ENCODE measurements at regions not wholly inside any gene's neighbourhood (a gene's known extent, or its start where the extent isn't known, plus 50 kb on each side); places are given as distances from the start of the nearest gene placed in this dataset.

DNA sequence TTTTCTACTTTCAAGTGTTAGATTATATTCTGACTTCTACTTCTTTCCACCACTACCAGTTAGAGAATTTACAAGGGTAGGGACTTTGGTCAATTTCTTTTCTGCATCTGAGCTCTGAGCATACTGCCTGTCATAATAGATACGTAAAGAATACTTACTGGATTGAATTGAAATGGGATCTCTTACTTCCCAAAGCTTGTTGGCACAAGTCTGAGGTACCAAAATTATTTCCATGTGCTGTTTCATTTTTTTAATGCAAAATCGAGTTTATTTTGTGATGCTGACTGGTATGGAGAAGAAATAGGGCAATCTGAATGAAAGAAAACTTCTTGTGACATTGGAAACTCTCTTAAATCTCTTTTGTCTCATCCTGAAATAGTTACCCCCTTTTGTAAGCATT, 428.9 kb downstream of the SPATA31D1 start:
- Mint-ChIP-seq H3K36me3 (ENCODE audit: low read depth) (no peaks in the 10 kb centered on the region; the same call in 1 of the 2 replicates), H3K27me3 (ENCODE audit: insufficient read depth) (no peaks in the 10 kb centered on the region; the same call in 1 of the 2 replicates), H3K4me1 (ENCODE audit: low read depth) (no peaks in the 10 kb centered on the region), H3K4me3 (no peak overlapping the region), H3K27ac (no peak overlapping the region), H3K9me3 (no peaks in the 10 kb centered on the region; the same call in 1 of the 2 replicates)
- TF ChIP-seq, protein P1, sequence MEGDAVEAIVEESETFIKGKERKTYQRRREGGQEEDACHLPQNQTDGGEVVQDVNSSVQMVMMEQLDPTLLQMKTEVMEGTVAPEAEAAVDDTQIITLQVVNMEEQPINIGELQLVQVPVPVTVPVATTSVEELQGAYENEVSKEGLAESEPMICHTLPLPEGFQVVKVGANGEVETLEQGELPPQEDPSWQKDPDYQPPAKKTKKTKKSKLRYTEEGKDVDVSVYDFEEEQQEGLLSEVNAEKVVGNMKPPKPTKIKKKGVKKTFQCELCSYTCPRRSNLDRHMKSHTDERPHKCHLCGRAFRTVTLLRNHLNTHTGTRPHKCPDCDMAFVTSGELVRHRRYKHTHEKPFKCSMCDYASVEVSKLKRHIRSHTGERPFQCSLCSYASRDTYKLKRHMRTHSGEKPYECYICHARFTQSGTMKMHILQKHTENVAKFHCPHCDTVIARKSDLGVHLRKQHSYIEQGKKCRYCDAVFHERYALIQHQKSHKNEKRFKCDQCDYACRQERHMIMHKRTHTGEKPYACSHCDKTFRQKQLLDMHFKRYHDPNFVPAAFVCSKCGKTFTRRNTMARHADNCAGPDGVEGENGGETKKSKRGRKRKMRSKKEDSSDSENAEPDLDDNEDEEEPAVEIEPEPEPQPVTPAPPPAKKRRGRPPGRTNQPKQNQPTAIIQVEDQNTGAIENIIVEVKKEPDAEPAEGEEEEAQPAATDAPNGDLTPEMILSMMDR (IDR thresholded peaks at IDR 0.05), result no peak
- no peak for DNase-seq

DNA sequence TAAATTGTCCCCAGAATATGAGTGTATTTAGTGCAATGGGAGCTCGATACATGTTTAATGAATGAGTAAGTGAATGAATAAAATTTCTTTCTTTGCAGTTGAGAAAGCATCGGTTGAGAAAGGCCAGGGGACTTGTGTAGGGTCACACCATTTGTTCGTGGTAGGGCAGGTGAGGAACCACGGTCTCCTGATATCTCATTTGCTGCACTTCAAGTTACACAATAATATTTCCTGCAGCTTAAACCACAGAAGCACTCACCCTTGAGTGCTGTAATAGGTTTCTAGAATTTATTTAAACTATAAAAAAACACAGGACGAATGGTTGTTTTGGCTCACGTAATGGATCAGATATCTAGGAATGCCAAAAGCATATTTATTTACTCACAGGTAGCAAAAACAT, 429.8 kb downstream of the SPATA31D1 start:
- Mint-ChIP-seq H3K4me1 (ENCODE audit: low read depth) (no peaks in the 10 kb centered on the region), H3K36me3 (ENCODE audit: low read depth) (no peaks in the 10 kb centered on the region; the same call in 1 of the 2 replicates), H3K27ac (no peak overlapping the region), H3K4me3 (no peak overlapping the region), H3K27me3 (ENCODE audit: insufficient read depth) (no peaks in the 10 kb centered on the region), H3K9me3 (no peaks in the 10 kb centered on the region; the same call in 1 of the 2 replicates)
- no peak for DNase-seq
- TF ChIP-seq, protein P1 (IDR thresholded peaks at IDR 0.05), result no peak

DNA sequence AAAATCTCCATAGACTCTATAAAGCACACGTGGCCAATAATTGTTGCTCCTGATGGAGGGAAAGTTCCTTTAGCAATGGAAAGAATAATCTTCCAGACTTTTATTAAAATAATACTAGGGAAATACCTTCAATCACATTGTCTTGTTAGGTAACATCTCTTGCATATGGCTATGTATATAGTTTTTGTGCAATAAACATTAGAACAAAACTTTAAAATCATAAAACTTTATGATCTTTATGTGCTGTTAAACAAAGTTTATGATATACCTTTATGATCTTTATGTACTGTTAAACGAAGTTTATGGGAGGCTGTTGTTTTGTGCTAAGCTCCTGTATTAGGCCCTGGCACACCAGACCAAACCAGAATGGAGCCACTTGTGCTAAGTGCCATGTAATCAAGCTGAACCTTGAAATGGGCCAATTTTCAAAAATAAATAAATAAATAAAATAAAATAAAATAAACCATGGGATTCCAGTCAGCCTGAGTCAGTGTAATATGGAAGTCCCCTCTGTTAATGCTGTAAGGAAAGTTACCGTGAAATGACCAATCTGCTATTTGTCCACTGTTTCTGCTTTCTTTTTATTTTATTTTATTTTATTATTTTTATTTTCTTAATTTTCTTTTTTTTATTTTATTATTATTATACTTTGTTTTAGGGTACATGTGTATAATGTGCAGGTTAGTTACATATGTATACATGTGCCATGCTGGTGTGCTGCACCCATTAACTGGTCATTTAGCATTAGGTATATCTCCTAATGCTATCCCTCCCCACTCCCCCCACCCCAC, 431.3 kb downstream of the SPATA31D1 start:
- TF ChIP-seq, protein P1 (IDR thresholded peaks at IDR 0.05), result no peak
- Mint-ChIP-seq H3K4me1 (ENCODE audit: low read depth) (no peaks in the 10 kb centered on the region), H3K9me3 (no peaks in the 10 kb centered on the region)

DNA sequence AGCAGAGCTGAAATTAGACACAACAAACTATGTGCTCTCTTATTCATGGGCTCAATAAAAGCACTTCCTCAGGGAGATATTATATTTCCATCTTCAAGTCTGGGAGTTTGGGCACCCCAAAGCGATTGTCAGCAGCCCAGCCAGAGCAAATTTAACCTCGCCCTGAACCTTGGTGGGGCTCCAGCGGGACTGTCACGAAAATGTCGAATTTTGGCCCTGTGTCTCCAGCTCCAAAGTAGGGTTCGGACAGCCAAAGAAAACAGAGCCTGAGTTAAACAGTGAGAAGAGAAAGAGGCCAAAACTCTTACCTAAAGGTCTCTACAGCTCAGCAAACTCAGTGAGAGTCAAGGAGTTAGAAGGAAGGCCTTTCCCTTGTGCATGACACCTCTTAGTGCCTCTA, 432.9 kb downstream of the SPATA31D1 start:
- H3K4me1 Mint-ChIP-seq (ENCODE audit: low read depth), result no peaks in the 10 kb centered on the region
- H3K27me3 Mint-ChIP-seq (ENCODE audit: insufficient read depth), result peaks cover 3% of the 10 kb centered on the region; the same call in 1 of the 2 replicates
- no peaks in the 10 kb centered on the region for H3K9me3 Mint-ChIP-seq
- H3K4me3 Mint-ChIP-seq, result no peak overlapping the region
- DNase-seq, result no peak
- TF ChIP-seq, protein P1 (IDR thresholded peaks at IDR 0.05), result no peak
- no peak overlapping the region for H3K27ac Mint-ChIP-seq
- no peaks in the 10 kb centered on the region; the same call in 1 of the 2 replicates for H3K36me3 Mint-ChIP-seq (ENCODE audit: low read depth)

More for the DNA sequence above, 431.3 kb downstream of the SPATA31D1 start:
- H3K27me3 Mint-ChIP-seq (ENCODE audit: insufficient read depth), result peaks cover 3% of the 10 kb centered on the region; the same call in 1 of the 2 replicates
- no peak overlapping the region for H3K4me3 Mint-ChIP-seq
- H3K27ac Mint-ChIP-seq, result no peak overlapping the region
- DNase-seq, result no peak
- no peaks in the 10 kb centered on the region; the same call in 1 of the 2 replicates for H3K36me3 Mint-ChIP-seq (ENCODE audit: low read depth)

DNA sequence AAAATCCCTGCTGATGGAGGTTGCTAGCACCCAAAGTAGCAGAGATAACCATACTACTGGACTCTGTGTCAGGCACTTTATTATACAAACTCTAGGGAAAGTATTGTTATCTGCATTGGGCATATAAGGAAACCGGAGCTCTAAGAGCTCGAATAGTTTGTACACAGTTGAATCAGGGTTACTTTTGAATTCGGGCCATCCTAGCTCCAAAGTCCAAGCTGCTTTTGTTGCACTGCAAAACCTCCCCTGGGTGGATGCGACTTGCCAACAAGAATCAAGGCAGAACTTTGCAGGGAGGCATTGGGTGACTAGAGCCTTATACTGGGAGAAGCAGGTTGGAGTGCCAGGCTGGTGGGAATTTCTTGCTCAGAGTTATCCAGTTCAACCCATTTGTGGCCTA, 435.1 kb downstream of the SPATA31D1 start:
- Mint-ChIP-seq H3K27ac (no peak overlapping the region), H3K4me3 (no peak overlapping the region), H3K27me3 (ENCODE audit: insufficient read depth) (peaks cover 3% of the 10 kb centered on the region; the same call in 1 of the 2 replicates), H3K4me1 (ENCODE audit: low read depth) (no peaks in the 10 kb centered on the region), H3K36me3 (ENCODE audit: low read depth) (no peaks in the 10 kb centered on the region; the same call in 1 of the 2 replicates), H3K9me3 (no peaks in the 10 kb centered on the region)
- no peak for DNase-seq
- TF ChIP-seq, protein P1 (IDR thresholded peaks at IDR 0.05), result no peak
